Panc1 (cell line): ENCODE measurements at regions not wholly inside any gene's neighbourhood (a gene's known extent, or its start where the extent isn't known, plus 50 kb on each side); places are given as distances from the start of the nearest gene placed in this dataset.

Source experiments
- ATAC-seq: fragments of 200-7000 bp; cut with Tn5 transposase; 2 replicates; pipeline ENCODE4 v1.9.1; 2020; ENCODE audit warnings: mild to moderate bottlenecking, moderate library complexity
- BruUV-seq: library from RNA; stranded (reverse); fragments of 400-500 nt; replicated peaks from 2 replicates; lab custom pipeline; 2021; lab: Mats Ljungman, UMichigan
- CTCF ChIA-PET: fragments of 300-600 bp; sonication (Branson Sonifier 250); formaldehyde crosslinking; loops from one replicate; lab custom pipeline; 2022; ENCODE audit warnings: antibody characterized with exemption; lab: Charles Lee
- POLR2A ChIA-PET: fragments of 300-600 bp; sonication (Branson Sonifier 250); formaldehyde crosslinking; loops from one replicate; lab custom pipeline; 2022; ENCODE audit warnings: antibody characterized with exemption; lab: Charles Lee
- DNase-seq: peaks from one replicate; pipeline ENCODE4 v3.0.0-alpha.2; 2010; ENCODE audit warnings: low read depth, low spot score
- H3K27ac ChIP-seq: 2 replicates; pipeline ENCODE4 v1.5.1; 2011; ENCODE audit warnings: mild to moderate bottlenecking, low read length, inconsistent platforms
- H3K27me3 ChIP-seq: fragments of 200-500 bp; sonication (Bioruptor generic); 2 replicates; pipeline ENCODE4 v1.6.0; 2014; ENCODE audit warnings: low read length, inconsistent platforms; ENCODE audit not compliant: control insufficient read depth, insufficient read depth
- H3K36me3 ChIP-seq: fragments of 200-500 bp; sonication (Bioruptor generic); 2 replicates; pipeline ENCODE4 v1.5.1; 2014; ENCODE audit warnings: inconsistent platforms, mild to moderate bottlenecking, low read length, moderate library complexity; ENCODE audit not compliant: control insufficient read depth, insufficient read depth
- H3K4me1 ChIP-seq: 2 replicates; pipeline ENCODE4 v1.5.1; 2011; ENCODE audit warnings: inconsistent platforms, mild to moderate bottlenecking, low read length, moderate library complexity; ENCODE audit not compliant: control insufficient read depth, insufficient read depth
- H3K4me3 ChIP-seq, 2 experiments: 2 replicates each; pipeline ENCODE4 v1.5.1; 2011 to 2012; ENCODE audit warnings: low read depth in 2 of 2, low read length in 2 of 2, mild to moderate bottlenecking in 2 of 2, inconsistent platforms in 1 of 2, moderate library complexity in 1 of 2
- H3K9me3 ChIP-seq: fragments of 200-500 bp; sonication (Bioruptor generic); 2 replicates; pipeline ENCODE4 v1.5.1; 2014; ENCODE audit warnings: low read depth, mild to moderate bottlenecking, inconsistent platforms, low read length, moderate library complexity; ENCODE audit not compliant: control insufficient read depth, insufficient read depth
- POLR2AphosphoS5 ChIP-seq: IDR thresholded peaks from 2 replicates; pipeline ENCODE4 v1.6.1; 2012; ENCODE audit warnings: mild to moderate bottlenecking, low read depth, low read length, moderate library complexity
- SIN3A ChIP-seq: IDR thresholded peaks from 2 replicates; pipeline ENCODE4 v1.6.1; 2012; ENCODE audit warnings: low read depth, mild to moderate bottlenecking, low read length, moderate library complexity, borderline replicate concordance; ENCODE audit not compliant: insufficient read depth
- TCF7L2 ChIP-seq: IDR thresholded peaks from 2 replicates; pipeline ENCODE4 v1.6.1; 2011; ENCODE audit warnings: mild to moderate bottlenecking, low read depth, low read length, inconsistent platforms
- in situ Hi-C: cut with HindIII; loops from 2 replicates; pipeline ENCODE4 v1.10.0; 2016; ENCODE audit warnings: low sequenced_read_pairs, low pct_unique_long_range_greater_than_20kb
- intact Hi-C: fragments of 100-400 bp; cut with micrococcal nuclease; formaldehyde crosslinking; loops from one replicate; pipeline ENCODE4 v1.10.0; 2022; ENCODE audit not compliant: unreplicated experiment
- TF ChIP-seq, protein P1 (sequence below), 2 experiments: IDR thresholded peaks; 2 replicates each; pipeline ENCODE4 v1.6.1; 2011 to 2012; ENCODE audit warnings: low read depth in 2 of 2, control low read depth in 1 of 2, low read length in 1 of 2, mild to moderate bottlenecking in 1 of 2, moderate library complexity in 1 of 2; ENCODE audit not compliant: insufficient read depth in 1 of 2
- TF ChIP-seq, protein P2 (sequence below): fragments of 450-650 bp; IDR thresholded peaks from 2 replicates; pipeline ENCODE4 v1.5.1; 2017; ENCODE audit warnings: mild to moderate bottlenecking

DNA sequence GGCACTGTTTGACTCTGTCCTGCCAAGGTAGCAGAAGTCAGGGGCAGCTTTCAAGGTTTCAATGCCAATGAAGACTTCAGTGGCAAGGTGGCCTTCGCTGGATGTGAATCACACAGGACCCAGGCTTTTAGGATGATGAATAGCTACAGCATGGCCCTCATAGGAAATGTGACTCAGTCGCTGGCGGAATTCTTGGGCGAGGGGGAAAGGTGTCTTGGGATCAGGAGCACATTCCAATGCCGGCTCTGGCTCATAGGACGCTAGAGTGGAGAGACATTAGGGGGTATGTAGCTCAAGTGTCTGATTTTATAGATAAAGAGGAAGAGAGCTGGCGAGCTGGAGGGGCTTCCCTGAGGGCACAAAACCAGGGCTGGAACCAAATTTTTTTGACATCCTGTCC lies 68.6 kb downstream of the SMIM21 start:
- intact Hi-C loops, result no loop called here
- H3K27ac ChIP-seq, result no peak overlapping the region
- H3K9me3 ChIP-seq, result no peaks in the 10 kb centered on the region
- 0 out of 2 replicates have a peak, but pooled peaks cover 3% of the 10 kb centered on the region for H3K27me3 ChIP-seq
- ATAC-seq (no peak), DNase-seq (no peak)
- BruUV-seq, result no TSS peak
- TF ChIP-seq, protein P1, sequence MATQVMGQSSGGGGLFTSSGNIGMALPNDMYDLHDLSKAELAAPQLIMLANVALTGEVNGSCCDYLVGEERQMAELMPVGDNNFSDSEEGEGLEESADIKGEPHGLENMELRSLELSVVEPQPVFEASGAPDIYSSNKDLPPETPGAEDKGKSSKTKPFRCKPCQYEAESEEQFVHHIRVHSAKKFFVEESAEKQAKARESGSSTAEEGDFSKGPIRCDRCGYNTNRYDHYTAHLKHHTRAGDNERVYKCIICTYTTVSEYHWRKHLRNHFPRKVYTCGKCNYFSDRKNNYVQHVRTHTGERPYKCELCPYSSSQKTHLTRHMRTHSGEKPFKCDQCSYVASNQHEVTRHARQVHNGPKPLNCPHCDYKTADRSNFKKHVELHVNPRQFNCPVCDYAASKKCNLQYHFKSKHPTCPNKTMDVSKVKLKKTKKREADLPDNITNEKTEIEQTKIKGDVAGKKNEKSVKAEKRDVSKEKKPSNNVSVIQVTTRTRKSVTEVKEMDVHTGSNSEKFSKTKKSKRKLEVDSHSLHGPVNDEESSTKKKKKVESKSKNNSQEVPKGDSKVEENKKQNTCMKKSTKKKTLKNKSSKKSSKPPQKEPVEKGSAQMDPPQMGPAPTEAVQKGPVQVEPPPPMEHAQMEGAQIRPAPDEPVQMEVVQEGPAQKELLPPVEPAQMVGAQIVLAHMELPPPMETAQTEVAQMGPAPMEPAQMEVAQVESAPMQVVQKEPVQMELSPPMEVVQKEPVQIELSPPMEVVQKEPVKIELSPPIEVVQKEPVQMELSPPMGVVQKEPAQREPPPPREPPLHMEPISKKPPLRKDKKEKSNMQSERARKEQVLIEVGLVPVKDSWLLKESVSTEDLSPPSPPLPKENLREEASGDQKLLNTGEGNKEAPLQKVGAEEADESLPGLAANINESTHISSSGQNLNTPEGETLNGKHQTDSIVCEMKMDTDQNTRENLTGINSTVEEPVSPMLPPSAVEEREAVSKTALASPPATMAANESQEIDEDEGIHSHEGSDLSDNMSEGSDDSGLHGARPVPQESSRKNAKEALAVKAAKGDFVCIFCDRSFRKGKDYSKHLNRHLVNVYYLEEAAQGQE (IDR thresholded peaks at IDR 0.05; ENCODE audit: insufficient read depth in 1 of 2, low read depth in 2 of 2, low read length in 1 of 2), result no peak
- no peak for TF ChIP-seq SIN3A
- no peak for TF ChIP-seq TCF7L2
- TF ChIP-seq, protein P2, sequence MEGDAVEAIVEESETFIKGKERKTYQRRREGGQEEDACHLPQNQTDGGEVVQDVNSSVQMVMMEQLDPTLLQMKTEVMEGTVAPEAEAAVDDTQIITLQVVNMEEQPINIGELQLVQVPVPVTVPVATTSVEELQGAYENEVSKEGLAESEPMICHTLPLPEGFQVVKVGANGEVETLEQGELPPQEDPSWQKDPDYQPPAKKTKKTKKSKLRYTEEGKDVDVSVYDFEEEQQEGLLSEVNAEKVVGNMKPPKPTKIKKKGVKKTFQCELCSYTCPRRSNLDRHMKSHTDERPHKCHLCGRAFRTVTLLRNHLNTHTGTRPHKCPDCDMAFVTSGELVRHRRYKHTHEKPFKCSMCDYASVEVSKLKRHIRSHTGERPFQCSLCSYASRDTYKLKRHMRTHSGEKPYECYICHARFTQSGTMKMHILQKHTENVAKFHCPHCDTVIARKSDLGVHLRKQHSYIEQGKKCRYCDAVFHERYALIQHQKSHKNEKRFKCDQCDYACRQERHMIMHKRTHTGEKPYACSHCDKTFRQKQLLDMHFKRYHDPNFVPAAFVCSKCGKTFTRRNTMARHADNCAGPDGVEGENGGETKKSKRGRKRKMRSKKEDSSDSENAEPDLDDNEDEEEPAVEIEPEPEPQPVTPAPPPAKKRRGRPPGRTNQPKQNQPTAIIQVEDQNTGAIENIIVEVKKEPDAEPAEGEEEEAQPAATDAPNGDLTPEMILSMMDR, result no peak
- no peak for TF ChIP-seq POLR2AphosphoS5
- H3K4me3 ChIP-seq, result no peak overlapping the region
- POLR2A ChIA-PET, result no interaction called here
- in situ Hi-C loops, result no loop called here
- H3K36me3 ChIP-seq, result no peaks in the 10 kb centered on the region
- no peaks in the 10 kb centered on the region for H3K4me1 ChIP-seq
- CTCF ChIA-PET, result no interaction called here

DNA sequence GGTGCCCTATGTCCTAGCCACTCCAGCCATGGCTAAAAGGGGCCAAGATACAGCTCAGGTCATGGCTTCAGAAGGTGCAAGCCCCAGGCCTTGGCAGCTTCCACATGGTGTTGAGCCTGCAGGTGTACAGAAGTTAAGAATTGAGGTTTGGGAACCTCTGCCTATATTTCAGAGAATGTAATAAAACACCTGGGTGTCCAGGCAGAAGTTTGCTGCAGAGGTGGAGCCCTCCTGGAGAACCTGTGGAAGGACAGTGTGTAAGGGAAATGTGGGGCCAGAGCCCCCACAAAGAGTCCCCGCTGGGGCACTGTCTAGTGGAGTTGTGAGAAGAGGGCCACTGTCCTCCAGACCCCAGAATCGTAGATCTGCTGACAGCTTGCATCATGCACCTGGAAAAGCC lies 74.1 kb downstream of the SMIM21 start:
- intact Hi-C loops, result no loop called here
- no peak overlapping the region for H3K4me3 ChIP-seq
- no peaks in the 10 kb centered on the region for H3K27me3 ChIP-seq
- no peaks in the 10 kb centered on the region for H3K36me3 ChIP-seq
- POLR2A ChIA-PET, result no interaction called here
- H3K27ac ChIP-seq, result no peak overlapping the region
- ATAC-seq (no peak), DNase-seq (no peak)
- TF ChIP-seq SIN3A (no peak), TCF7L2 (no peak), POLR2AphosphoS5 (no peak)
- TF ChIP-seq, protein P1 (IDR thresholded peaks at IDR 0.05; ENCODE audit: insufficient read depth in 1 of 2, low read depth in 2 of 2, low read length in 1 of 2), result no peak
- TF ChIP-seq, protein P2, result no peak
- CTCF ChIA-PET, result no interaction called here
- no peaks in the 10 kb centered on the region for H3K9me3 ChIP-seq
- H3K4me1 ChIP-seq, result no peaks in the 10 kb centered on the region
- BruUV-seq, result no TSS peak
- in situ Hi-C loops, result no loop called here
